ENCODE measurements at regions not wholly inside any gene's neighbourhood (a gene's known extent, or its start where the extent isn't known, plus 50 kb on each side); places are given as distances from the start of the nearest gene placed in this dataset.
"Not testable (repeated sequence)": the region's sequence is repeated elsewhere in the genome, so short reads cannot be mapped to it uniquely, and the experiment has no call there.

DNA sequence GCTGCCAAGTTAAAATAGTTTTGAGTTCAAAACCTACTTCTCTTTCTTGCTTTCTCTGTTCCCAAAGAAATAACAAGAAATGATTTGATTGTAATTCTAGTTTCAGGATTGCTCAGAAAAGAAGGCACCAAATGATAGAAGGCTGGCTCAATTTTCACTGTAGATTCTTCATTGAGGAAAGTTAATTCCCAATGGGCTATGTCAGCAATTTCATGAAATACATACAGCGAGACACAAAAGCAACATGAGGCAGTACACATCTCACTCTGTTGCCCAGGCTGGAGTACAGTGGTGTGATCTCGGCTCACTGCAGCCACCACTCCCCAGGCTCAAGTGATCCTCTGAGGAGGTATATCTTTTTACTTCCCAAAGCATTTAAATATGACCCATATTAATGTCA is 1659.9 kb upstream of the C9orf72 start:
- intact Hi-C loops (cut with DNase I), result no loop called here
- Histone ChIP-seq H3K4me3 (no peak overlapping the region), H3K4me1 (no peaks in the 10 kb centered on the region), H3K36me3 (no peaks in the 10 kb centered on the region), H3K27me3 (ENCODE audit: low read depth) (no peaks in the 10 kb centered on the region), H3K9me3 (no peaks in the 10 kb centered on the region), H3K27ac (no peak overlapping the region)
- ATAC-seq, result no peak
- DNase-seq, result no peak
- TF ChIP-seq, protein P1, sequence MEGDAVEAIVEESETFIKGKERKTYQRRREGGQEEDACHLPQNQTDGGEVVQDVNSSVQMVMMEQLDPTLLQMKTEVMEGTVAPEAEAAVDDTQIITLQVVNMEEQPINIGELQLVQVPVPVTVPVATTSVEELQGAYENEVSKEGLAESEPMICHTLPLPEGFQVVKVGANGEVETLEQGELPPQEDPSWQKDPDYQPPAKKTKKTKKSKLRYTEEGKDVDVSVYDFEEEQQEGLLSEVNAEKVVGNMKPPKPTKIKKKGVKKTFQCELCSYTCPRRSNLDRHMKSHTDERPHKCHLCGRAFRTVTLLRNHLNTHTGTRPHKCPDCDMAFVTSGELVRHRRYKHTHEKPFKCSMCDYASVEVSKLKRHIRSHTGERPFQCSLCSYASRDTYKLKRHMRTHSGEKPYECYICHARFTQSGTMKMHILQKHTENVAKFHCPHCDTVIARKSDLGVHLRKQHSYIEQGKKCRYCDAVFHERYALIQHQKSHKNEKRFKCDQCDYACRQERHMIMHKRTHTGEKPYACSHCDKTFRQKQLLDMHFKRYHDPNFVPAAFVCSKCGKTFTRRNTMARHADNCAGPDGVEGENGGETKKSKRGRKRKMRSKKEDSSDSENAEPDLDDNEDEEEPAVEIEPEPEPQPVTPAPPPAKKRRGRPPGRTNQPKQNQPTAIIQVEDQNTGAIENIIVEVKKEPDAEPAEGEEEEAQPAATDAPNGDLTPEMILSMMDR (IDR thresholded peaks at IDR 0.05), result no peak

DNA sequence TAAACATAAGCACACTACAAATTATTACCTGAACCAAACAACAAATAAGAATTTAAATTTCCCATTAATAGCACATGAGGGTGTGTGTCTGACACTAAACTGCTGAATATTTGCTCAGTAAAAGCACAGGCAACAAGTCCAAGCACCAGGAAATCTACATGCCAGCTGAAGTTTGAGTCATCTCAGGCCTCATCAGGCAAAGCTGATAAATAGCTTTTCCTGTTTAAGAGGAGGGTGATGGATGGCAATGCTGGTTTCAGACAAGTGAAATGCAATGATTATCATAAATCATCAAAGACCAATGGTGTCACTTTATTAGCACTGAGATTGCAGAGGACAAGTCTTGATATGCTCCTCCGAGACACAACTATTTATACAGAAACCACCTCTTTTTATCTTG is 1668.0 kb upstream of the C9orf72 start:
- Histone ChIP-seq H3K4me3 (no peak overlapping the region), H3K36me3 (no peaks in the 10 kb centered on the region), H3K27me3 (ENCODE audit: low read depth) (no peaks in the 10 kb centered on the region), H3K4me1 (no peaks in the 10 kb centered on the region), H3K9me3 (no peaks in the 10 kb centered on the region), H3K27ac (no peak overlapping the region)
- intact Hi-C loops (cut with DNase I), result no loop called here
- DNase-seq, result no peak
- no peak for ATAC-seq
- TF ChIP-seq, protein P1 (IDR thresholded peaks at IDR 0.05), result no peak

DNA sequence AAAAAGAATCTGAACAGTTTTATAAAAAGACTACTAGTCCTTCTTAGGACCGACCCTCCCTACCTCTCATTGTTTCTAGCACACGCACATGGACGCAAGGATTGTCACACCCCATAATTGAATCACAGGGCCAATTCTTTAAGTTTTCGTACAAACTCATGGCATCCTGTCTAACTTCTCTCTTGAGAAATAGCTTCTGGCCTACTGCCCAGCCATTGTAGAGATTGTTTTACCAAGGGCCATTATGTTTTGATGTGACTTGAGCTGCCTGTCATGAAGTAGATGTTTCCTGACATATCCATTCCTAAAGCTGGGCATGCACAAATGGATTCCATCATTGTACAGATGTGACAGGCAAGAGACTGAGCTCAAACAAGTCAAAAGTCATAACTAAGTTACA is 1672.1 kb upstream of the C9orf72 start:
- Histone ChIP-seq H3K4me3 (no peak overlapping the region), H3K27ac (no peak overlapping the region), H3K27me3 (ENCODE audit: low read depth) (no peaks in the 10 kb centered on the region), H3K4me1 (no peaks in the 10 kb centered on the region), H3K36me3 (no peaks in the 10 kb centered on the region), H3K9me3 (no peaks in the 10 kb centered on the region)
- TF ChIP-seq, protein P1 (IDR thresholded peaks at IDR 0.05), result no peak
- no peak for DNase-seq
- intact Hi-C loops (cut with DNase I), result no loop called here
- no peak for ATAC-seq

DNA sequence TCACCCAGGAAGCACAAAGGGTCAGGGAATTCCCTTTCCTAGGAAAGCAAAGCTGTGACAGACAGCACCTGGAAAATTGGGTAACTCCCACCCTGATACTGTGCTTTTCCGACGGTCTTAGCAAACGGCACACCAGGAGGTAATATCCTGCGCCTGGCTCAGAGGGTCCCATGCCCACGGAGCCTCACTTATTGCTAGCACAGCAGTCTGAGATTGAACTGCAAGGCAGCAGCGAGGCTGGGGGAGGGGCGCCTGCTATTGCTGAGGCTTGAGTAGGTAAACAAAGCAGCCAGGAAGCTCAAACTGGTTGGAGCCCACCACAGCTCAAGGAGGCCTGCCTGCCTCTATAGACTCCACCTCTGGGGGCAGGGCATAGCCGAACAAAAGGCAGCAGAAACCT is 1697.1 kb upstream of the C9orf72 start:
- H3K4me1 ChIP-seq; H3K9me3 ChIP-seq; H3K27me3 ChIP-seq (ENCODE audit: low read depth); ATAC-seq; H3K27ac ChIP-seq; H3K4me3 ChIP-seq; intact Hi-C loops (cut with DNase I); H3K36me3 ChIP-seq; DNase-seq: not testable (repeated sequence)

DNA sequence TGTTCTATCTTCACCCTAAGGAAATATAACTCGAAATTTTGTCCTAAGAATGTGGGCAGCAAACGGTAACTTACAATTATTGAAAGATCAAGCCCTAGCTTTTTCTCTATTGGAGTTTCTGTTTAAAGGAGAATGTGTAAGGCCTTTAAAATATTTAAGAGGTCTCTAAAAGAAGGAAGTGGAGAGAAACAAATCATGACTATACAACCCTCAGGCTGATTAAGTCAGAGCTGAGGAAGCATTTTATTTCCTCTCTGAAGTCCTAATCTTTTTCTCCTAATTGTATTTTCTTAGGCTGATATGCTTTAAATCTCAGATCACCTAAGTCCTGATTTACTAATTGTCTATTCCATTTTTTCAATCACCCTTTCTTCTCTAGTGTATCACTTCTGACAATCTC is 1708.8 kb upstream of the C9orf72 start:
- DNase-seq (no peak), ATAC-seq (no peak)
- Histone ChIP-seq H3K4me3 (no peak overlapping the region), H3K27ac (no peak overlapping the region), H3K9me3 (no peaks in the 10 kb centered on the region), H3K4me1 (no peaks in the 10 kb centered on the region), H3K27me3 (ENCODE audit: low read depth) (no peaks in the 10 kb centered on the region), H3K36me3 (no peaks in the 10 kb centered on the region)
- TF ChIP-seq, protein P1 (IDR thresholded peaks at IDR 0.05), result no peak
- intact Hi-C loops (cut with DNase I), result no loop called here

DNA sequence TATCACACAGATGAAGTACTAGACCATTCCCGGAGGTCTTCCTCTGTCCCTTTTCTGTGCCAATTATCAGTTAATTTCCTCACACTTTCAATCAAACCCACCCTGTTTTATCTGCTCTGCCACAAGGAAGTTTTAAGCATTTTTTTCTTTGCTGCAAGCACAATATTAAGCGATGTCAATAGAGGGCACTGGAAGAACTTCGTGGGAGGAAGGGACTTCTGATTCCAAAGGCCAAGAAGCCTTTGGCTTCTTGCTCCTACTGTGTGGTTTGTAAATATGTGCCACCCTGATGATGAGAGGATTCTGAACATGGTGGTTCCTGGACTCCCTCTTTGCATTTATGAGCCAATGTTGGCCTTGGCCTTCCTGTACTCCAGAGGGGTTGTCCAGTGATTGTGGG is 1712.5 kb upstream of the C9orf72 start:
- Histone ChIP-seq H3K27ac (no peak overlapping the region), H3K9me3 (no peaks in the 10 kb centered on the region), H3K4me3 (no peak overlapping the region), H3K27me3 (ENCODE audit: low read depth) (no peaks in the 10 kb centered on the region), H3K36me3 (no peaks in the 10 kb centered on the region), H3K4me1 (no peaks in the 10 kb centered on the region)
- TF ChIP-seq, protein P1 (IDR thresholded peaks at IDR 0.05), result no peak
- intact Hi-C loops (cut with DNase I), result no loop called here
- no peak for DNase-seq
- ATAC-seq, result no peak
